Liver (tissue), 8 donors: ENCODE measurements at regions not wholly inside any gene's neighbourhood (a gene's known extent, or its start where the extent isn't known, plus 50 kb on each side); places are given as distances from the start of the nearest gene placed in this dataset.

Experiments used
- DNase-seq: peaks from one replicate; pipeline ENCODE4 v3.0.0-alpha.2; 2017; ENCODE audit warnings: low spot score
- H3K27ac ChIP-seq, 2 donors: one replicate each; pipeline ENCODE4 v1.7.0; 2013; ENCODE audit warnings: inconsistent platforms in 2 of 2, low read length in 2 of 2, control low read depth in 1 of 2, low read depth in 1 of 2, mild to moderate bottlenecking in 1 of 2
- H3K27me3 ChIP-seq, 4 donors: one replicate each; pipeline versions ENCODE4 v1.6.1 to v1.7.0; 2013; ENCODE audit warnings: low read length in 3 of 4, inconsistent platforms in 1 of 4, mild to moderate bottlenecking in 1 of 4, moderate library complexity in 1 of 4; ENCODE audit not compliant: control insufficient read depth in 4 of 4, insufficient read depth in 4 of 4
- H3K36me3 ChIP-seq, 4 donors: one replicate each; pipeline versions ENCODE4 v1.6.1 to v1.7.0; 2013; ENCODE audit warnings: low read length in 3 of 4, mild to moderate bottlenecking in 3 of 4, low read depth in 1 of 4, moderate library complexity in 1 of 4; ENCODE audit not compliant: control insufficient read depth in 4 of 4, insufficient read depth in 3 of 4
- H3K4me1 ChIP-seq, 4 donors: one replicate each; pipeline versions ENCODE4 v1.6.1 to v1.7.0; 2013; ENCODE audit warnings: low read length in 3 of 4, mild to moderate bottlenecking in 3 of 4, moderate library complexity in 1 of 4; ENCODE audit not compliant: control insufficient read depth in 4 of 4, insufficient read depth in 4 of 4
- H3K4me3 ChIP-seq, 3 donors: one replicate each; pipeline versions ENCODE4 v1.6.1 to v1.7.0; 2013; ENCODE audit warnings: low read length in 3 of 3, control low read depth in 1 of 3, low read depth in 1 of 3, mild to moderate bottlenecking in 1 of 3
- H3K9ac ChIP-seq, 2 donors: one replicate each; pipeline ENCODE4 v1.7.0; 2013; ENCODE audit warnings: low read length in 2 of 2, mild to moderate bottlenecking in 2 of 2, moderate library complexity in 2 of 2, control low read depth in 1 of 2, low read depth in 1 of 2
- H3K9me3 ChIP-seq, 4 donors: one replicate each; pipeline versions ENCODE4 v1.6.1 to v1.7.0; 2013; ENCODE audit warnings: low read length in 3 of 4; ENCODE audit not compliant: control insufficient read depth in 4 of 4
- EGR1 ChIP-seq, 2 donors: IDR thresholded peaks; 2 replicates each; pipeline ENCODE4 v1.6.1; 2016 to 2018; ENCODE audit warnings: antibody characterized with exemption in 2 of 2, low read depth in 2 of 2
- FOXA1 ChIP-seq: IDR thresholded peaks from 2 replicates; pipeline ENCODE4 v1.6.1; 2016; ENCODE audit warnings: antibody characterized with exemption
- FOXA2 ChIP-seq: IDR thresholded peaks from 2 replicates; pipeline ENCODE4 v1.6.1; 2016; ENCODE audit warnings: antibody characterized with exemption
- GABPA ChIP-seq, 2 donors: IDR thresholded peaks in 1 of 2; conservative IDR thresholded peaks in 1 of 2; 2 replicates each; pipeline ENCODE4 v1.6.1; 2016; ENCODE audit warnings: antibody characterized with exemption in 2 of 2, mild to moderate bottlenecking in 1 of 2, moderate library complexity in 1 of 2
- HNF4A ChIP-seq, 2 donors: conservative IDR thresholded peaks; 2 replicates each; pipeline ENCODE4 v1.6.1; 2016; ENCODE audit warnings: antibody characterized with exemption in 2 of 2, mild to moderate bottlenecking in 2 of 2
- HNF4G ChIP-seq: IDR thresholded peaks from 2 replicates; pipeline ENCODE4 v1.6.1; 2016; ENCODE audit warnings: antibody characterized with exemption
- JUND ChIP-seq, 2 donors: IDR thresholded peaks; 2 replicates each; pipeline ENCODE4 v1.6.1; 2016; ENCODE audit warnings: antibody characterized with exemption in 2 of 2
- NR2F2 ChIP-seq: IDR thresholded peaks from 2 replicates; pipeline ENCODE4 v1.6.1; 2016; ENCODE audit warnings: antibody characterized with exemption
- RAD21 ChIP-seq, 2 donors: IDR thresholded peaks; 2 replicates each; pipeline ENCODE4 v1.6.1; 2016; ENCODE audit warnings: antibody characterized with exemption in 2 of 2, mild to moderate bottlenecking in 2 of 2
- RXRA ChIP-seq, 2 donors: IDR thresholded peaks; 2 replicates each; pipeline ENCODE4 v1.6.1; 2017 to 2018; ENCODE audit warnings: antibody characterized with exemption in 2 of 2, mild to moderate bottlenecking in 1 of 2
- SP1 ChIP-seq: IDR thresholded peaks from 2 replicates; pipeline ENCODE4 v1.6.1; 2018; ENCODE audit warnings: antibody characterized with exemption, mild to moderate bottlenecking
- TAF1 ChIP-seq: conservative IDR thresholded peaks from 2 replicates; pipeline ENCODE4 v1.6.1; 2016; ENCODE audit warnings: antibody characterized with exemption, mild to moderate bottlenecking
- YY1 ChIP-seq: IDR thresholded peaks from 2 replicates; pipeline ENCODE4 v1.6.1; 2016; ENCODE audit warnings: antibody characterized with exemption, mild to moderate bottlenecking
- WGBS: extraction: QIAGEN DNeasy Blood & Tissue Kit; methylation state at CpG from one replicate; pipeline ENCODE4 v1.1.7; 2013; 5-methylcytosine and 5-hydroxymethylcytosine counted together
- TF ChIP-seq, protein P1 (sequence below): IDR thresholded peaks from 2 replicates; pipeline ENCODE4 v1.6.1; 2016; ENCODE audit warnings: antibody characterized with exemption, mild to moderate bottlenecking
- TF ChIP-seq, protein P2 (sequence below): IDR thresholded peaks from 2 replicates; pipeline ENCODE4 v1.6.1; 2016; ENCODE audit warnings: antibody characterized with exemption
- TF ChIP-seq, protein P3 (sequence below): fragments of 150-350 bp; IDR thresholded peaks from 2 replicates; pipeline ENCODE4 v1.5.1; 2017; ENCODE audit warnings: improper control_type of control experiment, low read depth, low read length; ENCODE audit not compliant: missing input control
- TF ChIP-seq, protein P4 (sequence below): IDR thresholded peaks from 2 replicates; pipeline ENCODE4 v1.6.1; 2016; ENCODE audit warnings: antibody characterized with exemption
- TF ChIP-seq, protein P5 (sequence below): IDR thresholded peaks from 2 replicates; pipeline ENCODE4 v1.6.1; 2016; ENCODE audit warnings: antibody characterized with exemption
- donor health status: healthy.
- donor health status: healthy.
- donor health status: healthy.
- donor health status: healthy.
- donor health status: healthy.

DNA sequence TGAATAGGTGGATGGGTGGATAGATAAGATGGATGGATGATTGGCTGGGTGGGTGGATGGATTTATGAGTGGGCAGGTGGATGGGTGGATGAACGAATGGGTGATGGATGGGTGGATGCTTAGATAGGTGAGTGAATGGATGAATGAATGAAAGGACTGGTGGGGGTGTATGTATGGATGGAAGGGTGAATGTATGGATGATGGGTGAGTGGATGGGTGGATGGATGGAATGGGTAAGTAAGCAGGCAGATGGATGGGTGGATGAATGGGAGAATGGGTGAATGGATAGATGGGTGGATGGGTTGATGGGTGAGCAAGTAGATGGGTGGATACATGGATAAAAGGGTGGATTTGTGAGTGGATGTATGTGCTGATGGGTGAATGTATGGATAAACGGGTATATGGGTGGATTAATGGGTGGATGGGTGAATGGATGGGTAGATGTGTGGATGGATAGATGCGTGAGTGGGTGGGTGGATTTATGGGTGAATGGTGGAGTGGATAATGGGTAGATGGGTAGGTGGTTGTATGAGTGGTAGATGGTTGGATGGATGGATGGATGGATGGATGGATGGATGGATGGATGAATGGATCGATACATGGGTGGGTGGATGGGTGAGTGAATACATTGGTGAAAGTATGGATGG is 682.6 kb downstream of the HS3ST4 start (continued):
- TF ChIP-seq, protein P1, sequence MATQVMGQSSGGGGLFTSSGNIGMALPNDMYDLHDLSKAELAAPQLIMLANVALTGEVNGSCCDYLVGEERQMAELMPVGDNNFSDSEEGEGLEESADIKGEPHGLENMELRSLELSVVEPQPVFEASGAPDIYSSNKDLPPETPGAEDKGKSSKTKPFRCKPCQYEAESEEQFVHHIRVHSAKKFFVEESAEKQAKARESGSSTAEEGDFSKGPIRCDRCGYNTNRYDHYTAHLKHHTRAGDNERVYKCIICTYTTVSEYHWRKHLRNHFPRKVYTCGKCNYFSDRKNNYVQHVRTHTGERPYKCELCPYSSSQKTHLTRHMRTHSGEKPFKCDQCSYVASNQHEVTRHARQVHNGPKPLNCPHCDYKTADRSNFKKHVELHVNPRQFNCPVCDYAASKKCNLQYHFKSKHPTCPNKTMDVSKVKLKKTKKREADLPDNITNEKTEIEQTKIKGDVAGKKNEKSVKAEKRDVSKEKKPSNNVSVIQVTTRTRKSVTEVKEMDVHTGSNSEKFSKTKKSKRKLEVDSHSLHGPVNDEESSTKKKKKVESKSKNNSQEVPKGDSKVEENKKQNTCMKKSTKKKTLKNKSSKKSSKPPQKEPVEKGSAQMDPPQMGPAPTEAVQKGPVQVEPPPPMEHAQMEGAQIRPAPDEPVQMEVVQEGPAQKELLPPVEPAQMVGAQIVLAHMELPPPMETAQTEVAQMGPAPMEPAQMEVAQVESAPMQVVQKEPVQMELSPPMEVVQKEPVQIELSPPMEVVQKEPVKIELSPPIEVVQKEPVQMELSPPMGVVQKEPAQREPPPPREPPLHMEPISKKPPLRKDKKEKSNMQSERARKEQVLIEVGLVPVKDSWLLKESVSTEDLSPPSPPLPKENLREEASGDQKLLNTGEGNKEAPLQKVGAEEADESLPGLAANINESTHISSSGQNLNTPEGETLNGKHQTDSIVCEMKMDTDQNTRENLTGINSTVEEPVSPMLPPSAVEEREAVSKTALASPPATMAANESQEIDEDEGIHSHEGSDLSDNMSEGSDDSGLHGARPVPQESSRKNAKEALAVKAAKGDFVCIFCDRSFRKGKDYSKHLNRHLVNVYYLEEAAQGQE = no peak

DNA sequence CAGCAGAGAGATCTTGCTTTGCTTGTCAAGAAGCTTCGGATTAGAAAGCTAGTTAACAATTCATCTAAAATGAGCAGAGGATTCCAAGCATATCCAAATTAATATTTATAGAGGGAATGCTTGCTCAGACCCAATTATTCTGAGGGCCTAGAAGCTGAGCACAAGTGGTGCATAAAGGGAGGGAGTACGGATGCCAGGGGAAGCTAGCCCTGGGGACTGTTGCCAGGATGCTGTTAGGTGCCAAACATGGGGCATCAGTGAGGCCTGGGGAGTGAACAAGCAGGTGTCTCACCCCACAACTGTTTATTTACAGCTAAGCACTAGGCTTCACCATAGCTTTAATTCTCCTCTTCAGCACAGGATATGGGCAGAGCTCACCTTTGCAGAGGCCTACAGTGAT is 684.1 kb upstream of the C16orf82 start:
- Histone ChIP-seq H3K36me3 (no peaks in the 10 kb centered on the region), H3K4me1 (no peaks in the 10 kb centered on the region), H3K27ac (no peak overlapping the region), H3K9me3 (no peaks in the 10 kb centered on the region), H3K4me3 (no peak overlapping the region), H3K27me3 (no peaks in the 10 kb centered on the region), H3K9ac (no peak overlapping the region)
- TF ChIP-seq HNF4G (no peak), JUND (IDR thresholded peaks at IDR 0.05) (no peak), FOXA1 (no peak), YY1 (no peak), SP1 (no peak), NR2F2 (no peak), EGR1 (IDR thresholded peaks at IDR 0.05; ENCODE audit: low read depth in 2 of 2) (no peak), RAD21 (IDR thresholded peaks at IDR 0.05) (no peak), FOXA2 (no peak), TAF1 (no peak)
- TF ChIP-seq, protein P2, sequence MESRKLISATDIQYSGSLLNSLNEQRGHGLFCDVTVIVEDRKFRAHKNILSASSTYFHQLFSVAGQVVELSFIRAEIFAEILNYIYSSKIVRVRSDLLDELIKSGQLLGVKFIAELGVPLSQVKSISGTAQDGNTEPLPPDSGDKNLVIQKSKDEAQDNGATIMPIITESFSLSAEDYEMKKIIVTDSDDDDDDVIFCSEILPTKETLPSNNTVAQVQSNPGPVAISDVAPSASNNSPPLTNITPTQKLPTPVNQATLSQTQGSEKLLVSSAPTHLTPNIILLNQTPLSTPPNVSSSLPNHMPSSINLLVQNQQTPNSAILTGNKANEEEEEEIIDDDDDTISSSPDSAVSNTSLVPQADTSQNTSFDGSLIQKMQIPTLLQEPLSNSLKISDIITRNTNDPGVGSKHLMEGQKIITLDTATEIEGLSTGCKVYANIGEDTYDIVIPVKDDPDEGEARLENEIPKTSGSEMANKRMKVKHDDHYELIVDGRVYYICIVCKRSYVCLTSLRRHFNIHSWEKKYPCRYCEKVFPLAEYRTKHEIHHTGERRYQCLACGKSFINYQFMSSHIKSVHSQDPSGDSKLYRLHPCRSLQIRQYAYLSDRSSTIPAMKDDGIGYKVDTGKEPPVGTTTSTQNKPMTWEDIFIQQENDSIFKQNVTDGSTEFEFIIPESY = no peak
- TF ChIP-seq, protein P3, sequence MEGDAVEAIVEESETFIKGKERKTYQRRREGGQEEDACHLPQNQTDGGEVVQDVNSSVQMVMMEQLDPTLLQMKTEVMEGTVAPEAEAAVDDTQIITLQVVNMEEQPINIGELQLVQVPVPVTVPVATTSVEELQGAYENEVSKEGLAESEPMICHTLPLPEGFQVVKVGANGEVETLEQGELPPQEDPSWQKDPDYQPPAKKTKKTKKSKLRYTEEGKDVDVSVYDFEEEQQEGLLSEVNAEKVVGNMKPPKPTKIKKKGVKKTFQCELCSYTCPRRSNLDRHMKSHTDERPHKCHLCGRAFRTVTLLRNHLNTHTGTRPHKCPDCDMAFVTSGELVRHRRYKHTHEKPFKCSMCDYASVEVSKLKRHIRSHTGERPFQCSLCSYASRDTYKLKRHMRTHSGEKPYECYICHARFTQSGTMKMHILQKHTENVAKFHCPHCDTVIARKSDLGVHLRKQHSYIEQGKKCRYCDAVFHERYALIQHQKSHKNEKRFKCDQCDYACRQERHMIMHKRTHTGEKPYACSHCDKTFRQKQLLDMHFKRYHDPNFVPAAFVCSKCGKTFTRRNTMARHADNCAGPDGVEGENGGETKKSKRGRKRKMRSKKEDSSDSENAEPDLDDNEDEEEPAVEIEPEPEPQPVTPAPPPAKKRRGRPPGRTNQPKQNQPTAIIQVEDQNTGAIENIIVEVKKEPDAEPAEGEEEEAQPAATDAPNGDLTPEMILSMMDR = no peak
- 80% methylated on average over 2 of the region's 2 CpGs for WGBS
- DNase-seq = no peak

DNA sequence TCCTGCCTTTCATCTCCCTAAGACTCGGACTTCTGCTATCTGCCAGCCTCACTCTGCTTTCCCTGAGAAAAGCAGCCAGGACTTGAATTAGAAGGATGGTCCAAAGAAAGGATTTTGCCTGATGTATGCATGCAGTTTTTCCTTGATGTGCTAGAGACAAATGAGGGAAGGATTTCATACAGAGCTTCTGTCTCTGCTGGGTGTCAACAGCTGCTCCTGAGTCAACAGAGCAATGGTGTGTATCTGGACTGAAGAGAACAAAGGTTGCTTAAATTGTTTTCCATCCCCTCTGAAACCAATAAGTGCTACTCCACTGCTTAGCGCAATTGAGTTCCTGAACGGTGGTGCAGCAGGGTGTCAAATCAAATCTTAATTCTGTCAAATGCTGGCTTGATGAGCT is 680.6 kb upstream of the C16orf82 start:
- no peak overlapping the region for H3K4me3 ChIP-seq
- no peak overlapping the region for H3K27ac ChIP-seq
- H3K27me3 ChIP-seq = no peaks in the 10 kb centered on the region
- DNase-seq = no peak
- no peaks in the 10 kb centered on the region for H3K4me1 ChIP-seq
- H3K9ac ChIP-seq = no peak overlapping the region
- whole genome bisulfite sequencing = 23% methylated on average over 3 of the region's 3 CpGs
- H3K36me3 ChIP-seq = no peaks in the 10 kb centered on the region
- no peaks in the 10 kb centered on the region for H3K9me3 ChIP-seq
- TF ChIP-seq, protein P2 = no peak
- TF ChIP-seq GABPA (IDR thresholded peaks at IDR 0.05 in 1 of 2, conservative IDR thresholded peaks at IDR 0.05 in 1 of 2) (no peak), YY1 (no peak), TAF1 (no peak), JUND (IDR thresholded peaks at IDR 0.05) (no peak), RXRA (IDR thresholded peaks at IDR 0.05) (no peak), EGR1 (IDR thresholded peaks at IDR 0.05; ENCODE audit: low read depth in 2 of 2) (no peak), HNF4G (no peak), RAD21 (IDR thresholded peaks at IDR 0.05) (no peak), NR2F2 (no peak), FOXA1 (no peak), HNF4A (conservative IDR thresholded peaks at IDR 0.05) (no peak), FOXA2 (no peak)
- TF ChIP-seq, protein P4, sequence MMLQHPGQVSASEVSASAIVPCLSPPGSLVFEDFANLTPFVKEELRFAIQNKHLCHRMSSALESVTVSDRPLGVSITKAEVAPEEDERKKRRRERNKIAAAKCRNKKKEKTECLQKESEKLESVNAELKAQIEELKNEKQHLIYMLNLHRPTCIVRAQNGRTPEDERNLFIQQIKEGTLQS = no peak
- TF ChIP-seq, protein P3 = no peak
- TF ChIP-seq, protein P5, sequence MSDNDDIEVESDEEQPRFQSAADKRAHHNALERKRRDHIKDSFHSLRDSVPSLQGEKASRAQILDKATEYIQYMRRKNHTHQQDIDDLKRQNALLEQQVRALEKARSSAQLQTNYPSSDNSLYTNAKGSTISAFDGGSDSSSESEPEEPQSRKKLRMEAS = no peak
